ENCODE measurements at regions not wholly inside any gene's neighbourhood (a gene's known extent, or its start where the extent isn't known, plus 50 kb on each side); places are given as distances from the start of the nearest gene placed in this dataset.

DNA sequence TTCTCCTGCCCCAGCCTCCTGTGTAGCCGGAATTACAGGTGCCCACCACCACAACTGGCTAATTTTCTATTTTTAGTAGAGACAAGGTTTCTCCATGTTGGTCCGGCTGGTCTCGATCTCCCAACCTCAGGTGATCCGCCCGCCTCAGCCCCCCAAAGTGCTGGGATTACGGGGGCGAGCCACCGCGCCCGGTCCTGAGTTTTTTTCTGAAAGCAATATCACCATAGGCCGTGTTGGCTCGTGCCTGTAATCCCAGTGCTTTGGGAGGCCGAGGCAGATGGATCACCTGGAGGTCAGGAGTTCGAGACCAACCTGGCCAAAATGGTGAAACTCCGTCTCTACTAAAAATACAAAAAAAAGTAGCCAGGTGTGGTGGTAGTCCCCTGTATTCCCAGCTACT is 136.3 kb upstream of the TECRL start:
- no peak for FAIRE-seq

DNA sequence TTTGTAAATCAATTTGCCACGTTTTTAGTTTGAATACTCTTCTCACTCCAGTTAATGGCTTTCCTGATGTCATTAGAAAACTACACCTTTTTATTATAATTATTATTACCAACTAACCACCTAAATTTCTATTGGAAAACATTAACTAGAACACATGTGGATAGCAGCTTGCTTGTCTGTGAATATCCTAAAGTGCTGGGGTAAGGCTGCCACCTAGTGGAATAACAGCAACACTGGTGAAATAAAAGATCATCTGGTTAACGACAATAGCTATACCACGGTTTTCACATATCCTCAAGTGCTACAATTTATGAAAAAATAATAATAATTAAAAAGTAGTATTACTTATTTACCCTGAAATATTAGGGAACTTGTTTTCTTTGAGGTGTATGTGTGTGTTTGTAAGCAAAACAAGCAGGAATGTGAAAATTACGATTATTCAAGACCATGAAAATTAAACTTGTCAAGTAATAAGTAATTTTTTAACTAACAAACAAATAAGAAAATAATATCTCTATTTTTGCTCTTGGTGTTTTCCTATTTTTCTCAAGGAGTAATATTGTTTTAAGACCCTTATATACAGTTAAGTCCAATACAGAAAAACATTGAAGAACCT is 130.1 kb upstream of the TECRL start:
- peak; percentile 93 for FAIRE-seq

- FAIRE-seq, result no peak
Observed at GRCh38 chr4:64538219-64538618, 129.0 kb upstream of the TECRL start.

- FAIRE-seq, result no peak
Observed at GRCh38 chr4:64533637-64534036, 124.4 kb upstream of the TECRL start.

DNA sequence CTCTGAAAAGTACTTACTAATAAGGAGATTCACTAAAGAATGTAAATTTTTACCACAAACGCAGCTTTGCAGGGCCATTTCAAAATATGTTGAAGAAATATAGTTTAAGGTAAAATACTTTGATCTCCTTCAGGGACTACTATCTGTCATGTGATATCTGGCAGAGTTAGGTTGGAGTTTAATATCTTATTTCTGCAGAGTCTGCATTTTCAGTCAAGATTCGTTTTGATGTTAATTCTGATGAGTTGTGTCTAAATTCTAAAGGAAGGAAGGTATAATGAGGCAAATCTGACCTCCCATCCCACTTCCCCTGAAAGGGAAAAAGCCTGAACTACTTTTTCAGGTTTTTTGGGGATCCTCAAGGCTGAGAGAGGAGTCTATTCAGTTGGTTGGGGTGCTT is 123.9 kb upstream of the TECRL start:
- no peak for FAIRE-seq

GRCh38 chr4:64520421-64520820 is 111.2 kb upstream of the TECRL start:
- FAIRE-seq, result no peak

DNA sequence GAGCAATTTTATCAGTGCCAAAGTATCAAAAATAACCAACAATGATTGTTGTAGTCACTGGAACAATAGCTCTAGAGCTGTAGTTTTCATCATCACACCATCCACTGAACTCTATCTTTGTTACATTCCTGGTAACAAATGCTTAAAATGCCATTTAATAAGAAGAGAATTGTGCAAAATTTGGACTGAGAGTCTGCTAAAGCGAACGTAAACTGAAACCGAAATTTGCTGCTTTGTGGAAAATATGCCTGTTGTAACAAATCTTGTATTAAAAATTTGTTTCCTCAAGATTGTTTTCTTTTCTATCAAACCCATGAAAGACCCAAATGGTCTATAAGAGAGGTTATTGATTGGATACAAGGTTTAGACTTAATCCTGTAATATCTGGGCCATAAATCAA is 109.3 kb upstream of the TECRL start:
- FAIRE-seq, result no peak

GRCh38 chr4:64516176-64516575 is 106.9 kb upstream of the TECRL start:
- FAIRE-seq, result no peak

DNA sequence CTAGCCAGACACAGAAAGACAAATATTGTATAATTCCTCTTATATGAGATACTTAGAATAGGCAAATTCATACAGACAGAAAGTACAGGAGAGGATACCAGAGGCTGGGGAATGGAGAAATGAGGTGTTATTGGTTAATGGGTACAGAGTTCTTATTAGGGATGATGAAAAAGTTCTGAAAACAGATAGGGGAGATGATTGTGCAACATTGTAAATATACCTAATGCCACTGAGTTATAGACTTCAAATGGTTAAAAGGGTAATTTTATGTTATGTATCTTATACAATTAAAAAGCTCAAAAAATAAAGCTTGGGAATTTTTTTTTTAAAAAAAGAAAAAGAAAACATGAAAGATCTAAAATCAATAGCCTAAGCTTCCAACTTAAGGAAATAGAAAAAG is 98.8 kb upstream of the TECRL start:
- no peak for FAIRE-seq

DNA sequence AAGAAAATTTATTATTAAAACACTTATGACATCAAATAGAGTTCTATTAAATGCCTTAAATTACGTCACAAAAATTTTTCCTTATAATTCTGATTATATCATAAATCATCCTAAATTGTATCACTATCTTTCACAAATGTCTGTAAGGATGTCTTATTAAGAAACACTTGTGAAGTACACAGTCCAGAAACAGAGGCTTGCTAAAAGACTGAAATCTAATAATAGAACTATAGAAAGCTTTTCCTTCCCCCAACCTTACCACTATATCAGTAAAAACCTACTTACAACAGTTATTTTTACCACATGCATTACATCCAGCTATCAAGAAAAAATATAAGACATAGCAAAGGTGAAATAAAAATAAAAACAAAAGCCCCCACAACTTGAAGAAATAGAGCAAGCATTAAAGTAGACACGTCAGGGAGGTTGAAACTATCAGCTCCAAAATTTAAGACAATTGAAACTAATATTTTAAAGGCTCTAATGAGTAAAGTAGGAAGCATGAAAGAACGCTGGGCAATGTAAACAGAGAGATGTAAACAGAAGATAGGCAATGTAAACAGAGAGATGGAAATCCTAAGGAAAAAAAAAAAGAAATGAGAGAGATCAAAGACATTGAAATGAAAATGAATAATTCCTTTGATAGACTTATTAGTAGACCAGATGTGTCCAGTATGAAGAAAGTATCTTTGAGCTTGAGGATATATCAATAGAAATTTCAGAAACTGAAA is 94.9 kb upstream of the TECRL start:
- FAIRE-seq, result no peak

GRCh38 chr4:64503416-64503815 is 94.2 kb upstream of the TECRL start:
- no peak for FAIRE-seq

- FAIRE-seq, result no peak
Observed at GRCh38 chr4:64497491-64497890, 88.2 kb upstream of the TECRL start.

- no peak for FAIRE-seq
Observed at GRCh38 chr4:64495946-64496345, 86.7 kb upstream of the TECRL start.

- FAIRE-seq, result no peak
Observed at GRCh38 chr4:64489628-64490027, 80.4 kb upstream of the TECRL start.

DNA sequence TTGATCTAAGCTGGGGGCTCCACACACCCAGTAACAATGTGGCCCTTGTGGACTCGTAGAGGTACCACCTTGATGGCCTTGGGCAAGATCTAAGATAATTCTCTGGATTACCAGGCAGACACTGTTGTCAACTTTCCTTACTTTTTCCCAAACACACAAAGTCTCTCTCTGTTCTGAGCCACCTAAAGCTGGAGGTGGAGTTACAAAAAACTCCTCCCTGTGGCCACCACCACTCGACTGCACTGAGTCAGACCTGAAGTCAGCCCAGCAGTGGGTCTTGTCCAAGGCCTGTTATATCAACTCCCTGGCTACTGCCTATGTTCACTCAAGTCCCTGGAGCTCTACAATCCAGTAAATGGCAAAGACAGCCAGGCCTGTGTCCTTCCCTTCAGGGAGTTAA is 70.1 kb upstream of the TECRL start:
- FAIRE-seq, result no peak

GRCh38 chr4:64477127-64477526 is 67.9 kb upstream of the TECRL start:
- no peak for FAIRE-seq

DNA sequence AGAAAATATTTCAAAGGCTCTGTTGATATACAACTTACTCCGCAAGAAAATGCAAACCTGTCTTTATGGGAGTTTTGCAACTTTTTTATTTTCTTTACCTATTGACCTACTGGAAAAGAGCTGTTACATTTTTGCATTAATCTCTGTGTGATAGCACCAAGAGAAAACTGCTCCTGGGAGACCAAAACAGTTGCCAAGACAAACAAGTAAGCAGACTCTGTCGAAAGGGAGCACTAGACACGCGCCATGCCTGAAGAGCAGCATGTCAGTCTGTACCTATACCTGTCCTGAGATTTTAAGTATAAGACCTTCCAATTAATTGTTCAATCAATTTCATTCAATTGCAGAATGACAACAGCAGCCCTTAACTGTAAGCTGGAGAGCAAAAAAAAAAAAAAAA is 56.0 kb upstream of the TECRL start:
- FAIRE-seq, result no peak

DNA sequence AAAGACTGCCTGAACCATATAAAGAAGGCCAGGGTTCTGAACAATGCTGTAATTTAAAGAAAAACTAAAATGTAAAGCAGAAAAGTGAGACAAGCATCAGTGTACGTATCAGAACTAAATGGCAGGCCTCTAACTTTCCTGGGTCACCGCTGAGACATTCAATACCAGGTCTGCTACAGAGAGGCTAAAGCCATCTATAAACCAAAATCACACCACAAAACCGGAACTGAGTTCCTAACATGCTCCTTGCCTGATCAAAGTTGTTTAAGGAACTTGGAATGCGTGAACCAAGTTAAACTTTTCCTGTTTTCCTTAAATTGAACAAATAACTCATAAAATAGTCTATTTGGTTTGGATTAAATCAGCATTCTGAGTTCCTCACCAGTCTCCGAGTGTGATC is 55.3 kb upstream of the TECRL start:
- FAIRE-seq, result no peak

Data from TTC549 (cell line).